ENCODE measurements at regions not wholly inside any gene's neighbourhood (a gene's known extent, or its start where the extent isn't known, plus 50 kb on each side); places are given as distances from the start of the nearest gene placed in this dataset.

DNA sequence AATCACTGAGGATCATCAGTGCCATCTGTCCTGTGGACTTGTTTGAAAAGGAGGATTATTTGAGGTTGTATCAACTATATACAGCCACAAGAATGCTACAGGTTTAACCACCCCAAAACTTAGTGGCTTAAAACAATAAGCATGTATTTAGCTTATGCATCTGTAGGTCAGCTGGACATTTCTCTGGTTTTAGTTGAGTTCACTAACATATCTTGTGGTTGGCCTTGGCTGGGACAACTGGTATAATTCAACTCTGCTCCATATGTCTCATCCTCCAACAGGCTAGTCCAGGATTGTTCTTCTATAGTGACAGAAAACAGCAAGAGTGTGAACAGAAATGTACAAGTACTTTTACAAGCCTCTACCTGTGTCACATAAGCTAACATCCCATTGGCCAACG, 49.9 kb upstream of the SOX6 start:
- H3K9me3 ChIP-seq (ENCODE audit: control insufficient read depth in 1 of 2, low read length in 2 of 2), result no peaks in the 10 kb centered on the region
- H3K27me3 ChIP-seq (ENCODE audit: control insufficient read depth in 1 of 2, insufficient read depth in 2 of 2, low read length in 2 of 2), result no peaks in the 10 kb centered on the region
- no peak overlapping the region for H3K4me3 ChIP-seq (ENCODE audit: low read depth in 1 of 2, low read length in 2 of 2)
- H3K36me3 ChIP-seq (ENCODE audit: control insufficient read depth in 1 of 2, insufficient read depth in 2 of 2, low read length in 2 of 2), result no peaks in the 10 kb centered on the region
- H3K27ac ChIP-seq (ENCODE audit: low read depth, low read length), result no peak overlapping the region
- peaks cover 5 to 20% of the 10 kb centered on the region in 2 donors for H3K4me1 ChIP-seq (ENCODE audit: control insufficient read depth in 1 of 2, insufficient read depth in 2 of 2, low read length in 2 of 2)
- H3K9ac ChIP-seq (ENCODE audit: low read depth in 1 of 2, low read length in 2 of 2), result no peak overlapping the region

Measured in duodenal mucosa (tissue), 2 donors.